H1 (cell line): ENCODE measurements at regions not wholly inside any gene's neighbourhood (a gene's known extent, or its start where the extent isn't known, plus 50 kb on each side); places are given as distances from the start of the nearest gene placed in this dataset.

Experiments
- CTCF ChIA-PET: fragments of 300-600 bp; sonication (Branson Sonifier 250); formaldehyde crosslinking; loops from one replicate; lab custom pipeline; 2021; ENCODE audit not compliant: partially characterized antibody; lab: Charles Lee
- POLR2A ChIA-PET: fragments of 300-600 bp; sonication (Branson Sonifier 250); formaldehyde crosslinking; loops from one replicate; lab custom pipeline; 2021; ENCODE audit warnings: inconsistent platforms; ENCODE audit not compliant: partially characterized antibody; lab: Charles Lee
- DNase-seq, 2 experiments: peaks; one replicate each; pipeline versions ENCODE4 v3.0.0 to v3.0.0-alpha.2; 2010 to 2022; ENCODE audit warnings: low spot score in 2 of 2, low read depth in 1 of 2, mixed read lengths in 1 of 2
- FAIRE-seq: peaks from 2 replicates; lab custom pipeline; 2011; peaks lifted over from hg19 to GRCh38; lab: Jason Lieb, UNC
- H2AFZ ChIP-seq: 2 replicates; pipeline ENCODE4 v1.8.1; 2012; ENCODE audit warnings: low read length, inconsistent platforms
- H2AK5ac ChIP-seq: 2 replicates; pipeline ENCODE4 v1.6.1; 2013; ENCODE audit warnings: low read depth, low read length
- H2BK120ac ChIP-seq: replicated peaks from 2 replicates; pipeline ENCODE3; 2013; ENCODE audit warnings: low read depth, low read length, inconsistent platforms
- H2BK12ac ChIP-seq: 2 replicates; pipeline ENCODE4 v1.6.1; 2013; ENCODE audit warnings: low read depth, low read length
- H2BK15ac ChIP-seq: 2 replicates; pipeline ENCODE4 v1.6.1; 2013; ENCODE audit warnings: low read length
- H2BK20ac ChIP-seq: 2 replicates; pipeline ENCODE4 v1.6.1; 2013; ENCODE audit warnings: low read length
- H2BK5ac ChIP-seq: 2 replicates; pipeline ENCODE4 v1.6.1; 2013; ENCODE audit warnings: low read depth, low read length
- H3K14ac ChIP-seq: 2 replicates; pipeline ENCODE4 v1.6.1; 2013; ENCODE audit warnings: inconsistent platforms; ENCODE audit not compliant: insufficient read length
- H3K18ac ChIP-seq: 2 replicates; pipeline ENCODE4 v1.6.1; 2013; ENCODE audit warnings: low read length; ENCODE audit errors: extremely low read depth
- H3K23ac ChIP-seq: 2 replicates; pipeline ENCODE4 v1.6.1; 2013; ENCODE audit warnings: inconsistent platforms; ENCODE audit not compliant: insufficient read length
- H3K23me2 ChIP-seq: 2 replicates; pipeline ENCODE4 v1.6.1; 2013; ENCODE audit warnings: low read depth, low read length
- H3K27ac ChIP-seq: 2 replicates; pipeline ENCODE4 v1.6.1; 2011; ENCODE audit warnings: low read depth, low read length, inconsistent platforms
- H3K27me3 ChIP-seq, 4 experiments: replicated peaks in 1 of 4; 1 replicate in 1 of 4; 2 replicates in 3 of 4; pipeline versions ENCODE4 v1.6.1 to v1.8.1; 2011 to 2013; ENCODE audit warnings: low read length in 3 of 4, mild to moderate bottlenecking in 3 of 4, inconsistent platforms in 2 of 4, mixed read lengths in 2 of 4, moderate library complexity in 1 of 4; ENCODE audit not compliant: control insufficient read depth in 3 of 4, insufficient read depth in 3 of 4; ENCODE audit errors: extremely low read depth in 1 of 4
- H3K36me3 ChIP-seq, 4 experiments: 2 replicates each; pipeline versions ENCODE4 v1.6.1 to v1.8.1; 2011 to 2013; ENCODE audit warnings: mild to moderate bottlenecking in 4 of 4, low read length in 3 of 4, moderate library complexity in 2 of 4, control low read depth in 1 of 4, inconsistent platforms in 1 of 4; ENCODE audit not compliant: insufficient read depth in 4 of 4, control insufficient read depth in 2 of 4
- H3K4ac ChIP-seq: replicated peaks from 2 replicates; pipeline ENCODE3; 2013; ENCODE audit warnings: low read length, low read depth, mixed read lengths, inconsistent platforms; ENCODE audit not compliant: insufficient read length
- H3K4me1 ChIP-seq, 4 experiments: replicated peaks in 1 of 4; 1 replicate in 1 of 4; 2 replicates in 3 of 4; pipeline versions ENCODE4 v1.6.1 to v1.8.1; 2011 to 2013; ENCODE audit warnings: low read length in 3 of 4, inconsistent platforms in 2 of 4, mixed read lengths in 1 of 4; ENCODE audit not compliant: insufficient read depth in 4 of 4, control insufficient read depth in 3 of 4
- H3K4me2 ChIP-seq, 2 experiments: 2 replicates each; pipeline versions ENCODE4 v1.6.1 to v1.8.1; 2011 to 2013; ENCODE audit warnings: low read depth in 2 of 2, low read length in 2 of 2, control low read depth in 1 of 2, inconsistent platforms in 1 of 2, mild to moderate bottlenecking in 1 of 2; ENCODE audit not compliant: insufficient read depth in 1 of 2
- H3K4me3 ChIP-seq, 4 experiments: fragments of 200-600, 300-600 bp in 1 of 4; sonication (generic), shearing (Covaris generic), sonication (Bioruptor Twin) in 1 of 4; 2 replicates each; pipeline versions ENCODE4 v1.5.1 to v1.8.1; 2011 to 2016; ENCODE audit warnings: low read length in 4 of 4, low read depth in 3 of 4, control low read depth in 2 of 4, inconsistent platforms in 2 of 4, mild to moderate bottlenecking in 2 of 4, mixed read lengths in 1 of 4, moderate library complexity in 1 of 4; ENCODE audit not compliant: insufficient read depth in 2 of 4; ENCODE audit errors: extremely low read depth in 1 of 4
- H3K56ac ChIP-seq: replicated peaks from 2 replicates; pipeline ENCODE3; 2013; ENCODE audit warnings: low read depth, mild to moderate bottlenecking, mixed read lengths, low read length, inconsistent platforms; ENCODE audit not compliant: insufficient read length
- H3K79me1 ChIP-seq: 2 replicates; pipeline ENCODE4 v1.6.1; 2013; ENCODE audit warnings: low read depth, low read length, control low read depth
- H3K79me2 ChIP-seq, 2 experiments: 2 replicates each; pipeline versions ENCODE4 v1.6.1 to v1.8.1; 2012 to 2013; ENCODE audit warnings: low read length in 2 of 2, mild to moderate bottlenecking in 2 of 2, inconsistent platforms in 1 of 2; ENCODE audit not compliant: insufficient read depth in 2 of 2, control insufficient read depth in 1 of 2
- H3K9ac ChIP-seq, 4 experiments: replicated peaks in 1 of 4; 1 replicate in 1 of 4; 2 replicates in 3 of 4; pipeline versions ENCODE4 v1.6.1 to v1.8.1; 2011 to 2013; ENCODE audit warnings: low read depth in 3 of 4, low read length in 3 of 4, control low read depth in 2 of 4, mild to moderate bottlenecking in 2 of 4, moderate library complexity in 2 of 4, inconsistent platforms in 1 of 4; ENCODE audit errors: extremely low read depth in 1 of 4
- H3K9me3 ChIP-seq, 2 experiments: 2 replicates each; pipeline versions ENCODE4 v1.6.1 to v1.8.1; 2012 to 2013; ENCODE audit warnings: mild to moderate bottlenecking in 2 of 2, moderate library complexity in 2 of 2, control low read depth in 1 of 2, inconsistent platforms in 1 of 2, low read depth in 1 of 2, low read length in 1 of 2, mixed read lengths in 1 of 2; ENCODE audit not compliant: insufficient read depth in 2 of 2
- H4K20me1 ChIP-seq, 2 experiments: replicated peaks in 1 of 2; 2 replicates each; pipeline versions ENCODE3 to v1.8.1; 2011 to 2013; ENCODE audit warnings: inconsistent platforms in 2 of 2, low read length in 2 of 2, mild to moderate bottlenecking in 1 of 2; ENCODE audit not compliant: insufficient read depth in 2 of 2, control insufficient read depth in 1 of 2
- H4K5ac ChIP-seq: 2 replicates; pipeline ENCODE4 v1.6.1; 2013; ENCODE audit warnings: low read length, low read depth, mixed read lengths, inconsistent platforms; ENCODE audit not compliant: insufficient read length
- H4K8ac ChIP-seq: 2 replicates; pipeline ENCODE4 v1.8.0; 2013; ENCODE audit warnings: mild to moderate bottlenecking, moderate library complexity, low read length, inconsistent platforms; ENCODE audit not compliant: insufficient read depth; ENCODE audit errors: extremely low read depth
- H4K91ac ChIP-seq: replicated peaks from 2 replicates; pipeline ENCODE3; 2013; ENCODE audit warnings: low read length, mixed read lengths, inconsistent platforms; ENCODE audit not compliant: insufficient read length
- CEBPB ChIP-seq: IDR thresholded peaks from 2 replicates; pipeline ENCODE4 v1.6.1; 2012; ENCODE audit warnings: low read depth, low read length
- CHD2 ChIP-seq: IDR thresholded peaks from 2 replicates; pipeline ENCODE4 v1.6.1; 2012; ENCODE audit warnings: low read length, improper control_type of control experiment
- EGR1 ChIP-seq: IDR thresholded peaks from 2 replicates; pipeline ENCODE4 v1.6.1; 2011; ENCODE audit warnings: low read depth, low read length, borderline replicate concordance
- GTF2F1 ChIP-seq: IDR thresholded peaks from 2 replicates; pipeline ENCODE4 v1.6.1; 2012; ENCODE audit warnings: low read depth, low read length, improper control_type of control experiment, borderline replicate concordance
- RFX5 ChIP-seq: IDR thresholded peaks from 2 replicates; pipeline ENCODE4 v1.6.1; 2011; ENCODE audit warnings: low read depth, low read length, improper control_type of control experiment, borderline replicate concordance
- SIRT6 ChIP-seq: IDR thresholded peaks from one replicate; pipeline ENCODE4 v1.7.1; 2012; ENCODE audit warnings: low read length, inconsistent platforms

DNA sequence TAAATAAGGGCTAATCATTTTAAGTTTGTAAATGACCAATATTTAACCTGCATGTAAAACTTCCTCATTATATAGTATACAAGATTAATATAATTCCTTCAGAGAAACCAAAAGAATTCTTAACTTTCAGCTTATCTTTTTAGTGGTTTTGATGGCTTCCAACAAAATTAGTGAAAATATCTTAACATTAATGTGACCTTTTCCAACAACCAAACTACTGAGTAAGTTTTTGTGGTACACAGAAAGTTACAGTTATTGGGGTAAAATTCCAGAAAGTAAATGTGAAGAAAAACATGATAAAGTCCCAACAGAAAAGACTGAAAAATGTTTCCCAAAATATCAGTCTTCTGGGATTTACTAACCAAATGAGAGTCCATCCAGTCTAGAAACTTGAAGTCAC is 111.0 kb upstream of the PDE3A start:
- Histone ChIP-seq H3K4ac (no peak overlapping the region), H3K4me1 (no peaks in the 10 kb centered on the region), H3K56ac (no peak overlapping the region), H2BK120ac (no peak overlapping the region), H3K79me2 (no peaks in the 10 kb centered on the region), H2BK5ac (no peak overlapping the region), H3K18ac (no peak overlapping the region), H2BK15ac (no peak overlapping the region), H3K4me2 (no peak overlapping the region), H3K14ac (no peak overlapping the region), H3K27ac (no peak overlapping the region), H2AFZ (no peak overlapping the region), H3K79me1 (no peaks in the 10 kb centered on the region), H3K23me2 (no peaks in the 10 kb centered on the region), H4K20me1 (no peaks in the 10 kb centered on the region), H3K4me3 (no peak overlapping the region), H3K9ac (no peak overlapping the region), H3K36me3 (no peaks in the 10 kb centered on the region), H3K23ac (no peak overlapping the region), H2BK20ac (no peak overlapping the region), H2AK5ac (no peak overlapping the region), H3K27me3 (no peaks in the 10 kb centered on the region), H4K5ac (no peak overlapping the region), H4K91ac (no peak overlapping the region), H4K8ac (no peak overlapping the region), H2BK12ac (no peak overlapping the region), H3K9me3 (no peaks in the 10 kb centered on the region)
- ChIA-PET POLR2A (no interaction called here), CTCF (no interaction called here)
- no peak for FAIRE-seq
- no peak for DNase-seq
- TF ChIP-seq EGR1, result no peak
- no peak for TF ChIP-seq CEBPB
- no peak for TF ChIP-seq GTF2F1
- TF ChIP-seq RFX5, result no peak
- no peak for TF ChIP-seq SIRT6
- TF ChIP-seq CHD2, result no peak
